NCI-H1436 treated with DMSO at 0.1 percent for 48 hours (cell line): ENCODE measurements at regions not wholly inside any gene's neighbourhood (a gene's known extent, or its start where the extent isn't known, plus 50 kb on each side); places are given as distances from the start of the nearest gene placed in this dataset.
"Not testable (repeated sequence)": the region's sequence is repeated elsewhere in the genome, so short reads cannot be mapped to it uniquely, and the experiment has no call there.

Experiments
- DNase-seq: peaks from one replicate; lab custom pipeline; 2025; lab: John Stamatoyannopoulos, UW

DNA sequence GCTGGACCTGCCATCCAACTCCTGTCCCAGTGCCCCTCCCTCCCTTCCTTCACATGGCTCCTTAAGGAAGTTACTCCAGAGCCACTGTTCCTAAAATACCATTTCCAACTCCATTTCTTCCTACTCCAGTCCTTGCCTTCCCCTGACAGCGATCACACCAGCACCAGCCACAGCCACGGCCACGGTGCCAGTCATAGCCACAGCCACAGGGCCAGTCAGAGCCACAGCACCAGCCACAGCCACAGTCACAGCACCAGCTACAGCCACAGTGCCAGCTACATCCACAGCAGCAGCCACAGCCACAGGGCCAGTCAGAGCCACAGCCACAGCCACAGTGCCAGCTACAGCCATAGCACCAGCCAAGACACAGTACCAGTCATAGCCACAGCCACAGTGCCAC lies 110.7 kb upstream of the IRX2 start:
- DNase-seq, result not testable (repeated sequence)

DNA sequence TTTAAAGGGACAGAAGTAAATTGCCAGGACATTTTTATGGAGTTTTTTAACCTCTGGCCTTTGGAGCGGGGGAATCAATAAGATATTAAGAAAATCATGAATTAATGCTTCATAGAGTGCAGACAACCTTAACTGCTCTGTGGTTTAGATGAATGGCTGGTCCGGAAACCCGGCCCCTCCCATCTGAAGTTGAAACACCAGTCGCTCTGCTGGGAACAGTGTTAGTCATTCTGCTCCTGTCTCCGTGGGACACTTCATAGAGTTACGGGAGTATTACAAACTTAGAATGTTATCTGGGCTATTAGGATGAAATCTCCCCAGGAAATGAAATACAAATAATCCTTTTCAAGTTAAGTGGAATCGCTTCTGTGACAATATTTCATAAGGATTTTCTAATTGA lies 110.1 kb upstream of the IRX2 start:
- no peak for DNase-seq

DNA sequence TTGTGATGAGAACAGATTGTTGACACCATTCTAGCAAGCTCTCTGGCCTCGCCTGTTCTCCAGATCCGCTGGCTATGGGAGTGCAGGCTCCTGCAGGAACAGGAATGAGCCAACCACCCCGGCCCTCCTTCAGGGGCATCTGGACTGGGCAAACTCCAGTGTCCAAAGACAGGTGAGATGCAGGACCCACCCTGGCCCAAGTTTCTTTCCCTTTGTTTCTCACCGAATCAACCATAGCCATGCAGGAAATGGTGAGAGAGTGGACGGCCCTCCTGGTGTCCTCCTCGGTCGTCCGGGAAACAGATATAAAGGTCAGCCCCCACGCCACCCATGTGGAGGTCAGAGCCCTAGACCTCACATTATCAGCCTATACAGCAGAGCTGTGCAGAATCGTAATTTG lies 108.6 kb upstream of the IRX2 start:
- no peak for DNase-seq

DNA sequence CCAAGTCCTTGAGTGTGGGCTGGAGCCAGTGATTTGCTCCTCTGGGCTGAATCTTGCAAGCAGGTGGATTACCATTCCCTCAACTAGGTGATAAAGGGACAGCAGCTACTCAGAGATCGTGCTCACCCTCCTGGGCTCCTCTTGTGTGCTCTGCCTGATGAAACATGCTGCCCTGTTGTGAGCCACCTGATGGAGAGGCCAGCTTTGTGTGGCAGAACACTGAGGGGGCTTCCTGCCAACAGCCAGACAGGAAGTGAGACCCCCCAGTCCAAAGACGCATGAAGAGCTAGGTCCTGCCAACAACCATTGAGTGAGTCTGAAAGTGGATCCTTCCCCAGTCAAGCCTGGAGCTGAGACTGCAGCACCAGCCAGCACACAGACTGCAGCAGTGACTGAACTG lies 106.4 kb upstream of the IRX2 start:
- no peak for DNase-seq

DNA sequence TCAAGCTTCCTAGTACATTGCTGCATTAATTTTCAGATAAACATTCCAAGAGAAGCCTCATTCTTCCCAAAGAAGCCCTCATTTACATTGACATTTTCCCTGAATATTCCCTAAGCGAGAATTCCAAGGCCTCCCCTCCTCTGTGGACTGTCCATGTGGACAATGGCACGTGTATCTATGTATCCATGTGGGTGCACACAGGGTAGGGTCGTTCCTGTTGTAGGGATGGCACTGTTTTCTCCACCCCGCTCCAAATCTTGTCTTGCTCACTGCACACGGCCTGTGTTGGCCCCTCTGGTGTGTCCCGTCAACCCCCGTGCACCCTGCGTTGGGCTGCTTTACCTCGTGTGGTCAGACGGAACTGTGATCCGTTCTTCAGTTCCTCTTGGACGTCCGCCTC lies 104.7 kb upstream of the IRX2 start:
- DNase-seq, result no peak

DNA sequence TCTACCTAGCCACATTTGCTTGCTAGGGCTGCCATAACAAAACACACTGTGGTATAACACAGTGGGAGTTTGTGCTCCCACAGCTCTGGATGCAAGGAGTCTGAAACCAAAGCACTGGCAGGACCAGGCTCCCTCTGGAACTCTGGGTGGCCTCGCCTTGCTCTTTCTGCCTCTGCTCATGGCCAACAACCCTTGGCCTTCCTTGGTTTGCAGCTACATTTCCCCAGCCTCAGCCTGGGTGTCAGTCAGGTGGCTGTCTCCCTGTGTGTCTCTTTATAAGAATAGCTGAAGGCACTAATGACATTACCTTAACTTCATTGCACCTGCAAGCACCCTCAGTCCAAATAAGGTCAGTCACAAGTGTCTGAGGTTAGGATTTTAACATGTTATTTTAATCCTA lies 101.0 kb upstream of the IRX2 start:
- no peak for DNase-seq

DNA sequence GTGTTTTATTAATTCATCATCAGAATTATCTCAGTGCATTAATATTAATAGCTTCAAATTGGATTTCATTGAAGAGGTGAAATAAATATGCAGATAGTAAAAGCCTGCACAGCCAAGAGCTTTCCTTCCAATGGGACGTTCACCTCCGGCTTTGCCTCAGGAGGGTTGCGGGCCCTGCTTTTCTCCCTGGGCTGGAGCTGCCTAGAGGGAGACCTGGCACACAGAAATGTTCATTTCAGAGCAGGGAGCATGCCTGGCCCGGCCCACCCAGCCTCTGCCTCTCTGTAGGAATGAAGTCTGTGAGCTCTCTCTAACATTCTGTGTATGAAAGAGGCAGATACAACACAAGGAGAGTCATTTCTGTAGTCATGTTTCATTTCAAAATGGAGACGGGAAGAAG lies 100.4 kb upstream of the IRX2 start:
- DNase-seq, result no peak

DNA sequence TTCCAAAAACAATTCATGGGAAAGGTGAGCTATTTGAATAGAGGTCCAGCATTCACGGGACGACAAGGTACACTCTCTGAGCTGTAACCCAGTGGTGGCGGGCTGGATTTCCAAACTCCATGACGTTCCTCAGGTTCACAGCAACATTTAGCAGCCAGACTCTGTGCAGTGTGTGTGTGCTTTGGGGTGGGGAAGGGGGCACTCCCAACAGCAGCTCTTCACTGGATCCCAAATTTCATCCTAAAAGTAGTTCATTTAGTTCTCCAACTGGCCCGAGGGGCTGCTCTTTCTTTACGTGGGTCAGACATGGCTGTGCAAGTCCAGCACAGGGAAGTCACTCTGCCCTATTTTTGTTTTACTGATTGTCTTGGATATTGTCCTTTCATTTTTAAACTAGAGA lies 98.0 kb upstream of the IRX2 start:
- DNase-seq, result no peak

DNA sequence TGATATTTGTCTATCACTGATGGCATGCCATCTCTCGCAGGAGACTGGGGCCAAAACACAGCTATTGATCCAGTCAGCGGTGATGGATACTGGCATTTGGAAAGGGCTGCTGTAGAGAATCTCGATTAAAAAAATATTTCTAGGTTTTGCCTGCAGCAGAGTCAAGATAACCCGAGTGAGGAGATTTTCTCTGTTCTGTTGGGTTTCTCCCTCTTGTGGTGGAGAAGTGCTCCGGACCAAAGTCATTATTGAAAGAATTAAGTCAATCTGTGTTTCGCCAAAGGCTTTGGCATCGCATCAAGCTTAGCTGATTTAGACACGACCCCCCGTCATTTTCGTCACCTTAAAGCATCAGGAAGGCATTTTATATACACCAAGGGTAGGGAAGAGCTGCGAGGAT lies 97.1 kb upstream of the IRX2 start:
- no peak for DNase-seq

DNA sequence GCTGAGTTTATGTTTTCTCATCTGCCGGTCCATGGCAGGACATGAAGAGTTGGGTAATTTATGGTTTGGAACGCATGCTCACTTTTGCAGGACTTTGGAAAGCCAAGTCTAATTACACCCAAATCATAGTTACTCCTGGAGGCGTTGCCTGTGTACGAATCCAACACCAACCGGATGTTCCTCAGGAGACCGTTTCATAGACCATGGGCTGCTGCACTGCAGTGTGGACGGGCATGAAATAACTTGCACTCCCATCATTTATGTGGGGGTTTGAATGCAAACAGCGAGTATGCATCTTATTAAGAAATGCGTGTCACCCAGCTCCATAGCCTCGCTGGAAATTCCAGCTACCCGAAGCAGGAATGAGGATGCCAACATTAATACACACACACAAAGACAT lies 96.1 kb upstream of the IRX2 start:
- no peak for DNase-seq

DNA sequence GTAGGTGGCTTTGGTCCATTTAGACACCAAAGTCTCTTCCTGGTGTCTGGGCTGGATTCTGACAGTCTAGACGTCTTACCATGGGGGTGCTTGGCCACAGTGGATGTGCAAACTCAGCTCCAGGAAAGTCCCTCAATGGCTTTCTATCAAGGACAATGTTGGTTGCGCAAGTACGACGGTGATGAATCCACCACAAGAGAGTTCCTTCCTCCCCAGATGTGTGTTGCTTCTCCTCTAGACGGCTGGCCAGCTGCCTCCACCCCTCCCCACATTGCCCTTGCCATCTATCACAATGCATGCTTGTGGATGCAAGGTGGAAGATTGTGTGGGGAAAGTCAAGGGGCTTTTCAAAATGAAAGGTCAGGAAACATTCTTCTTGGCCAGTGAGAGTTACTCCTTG lies 89.7 kb upstream of the IRX2 start:
- no peak for DNase-seq

DNA sequence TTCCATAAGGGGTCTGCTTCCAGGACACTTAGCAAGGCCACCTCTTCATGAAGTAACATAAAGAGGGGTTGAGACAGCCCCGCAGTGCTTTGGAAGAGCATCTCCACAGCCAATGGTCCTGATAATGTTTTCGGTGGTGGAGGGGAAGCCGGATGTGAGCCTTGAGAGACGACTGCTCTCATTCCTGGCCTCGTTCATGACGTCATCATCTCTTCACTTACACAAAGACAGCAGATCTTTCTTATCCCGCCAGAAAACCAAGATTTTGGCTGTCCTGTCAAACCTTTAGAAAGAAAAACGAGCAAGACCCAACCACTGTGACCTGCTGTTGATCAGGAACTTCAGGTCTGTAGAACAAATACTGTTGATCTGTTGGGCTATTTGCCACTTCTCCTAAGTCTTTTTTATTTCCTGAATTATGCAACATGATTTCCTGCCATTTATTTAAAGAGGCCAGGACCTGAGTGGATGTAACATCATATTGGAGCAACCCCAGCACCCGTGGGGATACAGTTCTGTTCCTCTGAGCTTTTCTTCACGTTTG lies 89.0 kb upstream of the IRX2 start:
- no peak for DNase-seq

DNA sequence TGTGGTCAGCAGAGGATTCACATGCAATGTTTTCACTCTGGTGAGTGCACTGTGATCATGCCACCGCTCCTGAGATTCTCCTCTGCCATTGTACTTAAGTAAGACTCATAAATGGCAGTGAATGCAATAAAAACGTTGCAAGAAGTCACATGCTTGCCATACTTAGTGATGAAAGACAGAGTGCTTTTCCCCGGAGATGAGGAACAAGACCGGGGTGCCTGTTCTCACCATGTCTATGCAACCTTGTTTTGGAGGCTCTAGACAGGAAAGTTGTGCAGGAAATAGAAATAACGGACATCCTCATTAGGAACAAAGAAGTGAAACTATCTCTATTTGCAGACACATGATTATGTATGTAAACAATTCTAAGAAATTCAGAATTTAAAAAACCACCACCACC lies 84.7 kb upstream of the IRX2 start:
- no peak for DNase-seq

DNA sequence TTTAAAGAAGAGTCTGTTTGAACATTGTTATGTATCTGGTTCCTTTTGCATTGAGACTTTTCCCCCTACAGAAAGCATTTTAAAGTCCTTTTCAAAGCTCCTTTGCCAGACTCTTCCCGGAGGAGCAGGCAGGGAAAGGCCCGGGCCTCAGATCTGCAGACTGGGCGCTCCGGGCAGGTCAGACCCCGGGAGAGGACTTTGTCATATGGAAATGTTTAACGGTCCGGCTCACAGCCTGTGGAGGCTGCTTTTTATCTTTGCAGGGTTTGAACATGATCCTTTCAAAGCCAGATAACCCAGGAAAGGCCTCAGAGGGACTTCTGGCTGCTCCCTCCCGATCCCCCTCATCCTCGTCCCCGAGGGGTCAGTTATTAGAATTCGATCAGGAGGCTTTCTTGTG lies 82.1 kb upstream of the IRX2 start:
- DNase-seq, result no peak

DNA sequence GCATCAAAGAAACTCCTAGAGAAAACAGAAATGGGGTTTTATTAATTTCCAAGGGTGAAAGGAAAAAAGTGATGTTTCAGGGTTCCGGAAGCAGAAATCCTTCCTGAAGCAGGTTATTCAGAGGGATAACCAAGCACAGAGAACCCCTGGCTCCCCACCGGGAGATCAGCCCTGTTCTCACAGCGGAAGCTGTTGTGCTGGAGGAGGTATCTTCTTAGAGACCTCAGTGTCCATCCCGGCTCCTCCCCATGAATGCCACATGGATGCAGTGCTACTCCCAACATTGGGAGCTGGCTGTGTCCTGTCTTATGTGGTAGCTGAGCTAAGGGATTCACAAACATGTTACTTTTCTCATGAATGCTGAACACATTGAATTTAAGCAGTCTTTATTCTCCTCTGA lies 80.9 kb upstream of the IRX2 start:
- DNase-seq, result no peak

DNA sequence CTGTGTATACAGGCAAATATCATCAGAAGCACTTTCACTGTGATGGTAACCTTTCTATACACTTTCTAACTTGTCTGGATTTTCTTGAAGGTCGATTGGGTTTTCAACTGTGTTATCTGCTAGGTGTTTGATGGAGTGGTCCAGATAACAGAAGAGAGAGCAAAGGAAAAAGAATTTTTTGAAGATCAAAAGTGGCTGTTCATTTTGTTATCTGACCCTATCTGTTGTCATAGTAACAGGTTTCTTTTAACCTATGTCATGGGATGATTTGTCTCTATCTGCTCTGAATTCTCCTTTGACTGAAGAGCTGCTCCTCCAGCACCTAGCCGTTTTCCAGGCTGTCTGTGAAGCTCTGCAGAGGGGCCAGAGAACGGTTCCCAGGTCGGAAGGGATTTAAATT lies 77.8 kb upstream of the IRX2 start:
- no peak for DNase-seq

DNA sequence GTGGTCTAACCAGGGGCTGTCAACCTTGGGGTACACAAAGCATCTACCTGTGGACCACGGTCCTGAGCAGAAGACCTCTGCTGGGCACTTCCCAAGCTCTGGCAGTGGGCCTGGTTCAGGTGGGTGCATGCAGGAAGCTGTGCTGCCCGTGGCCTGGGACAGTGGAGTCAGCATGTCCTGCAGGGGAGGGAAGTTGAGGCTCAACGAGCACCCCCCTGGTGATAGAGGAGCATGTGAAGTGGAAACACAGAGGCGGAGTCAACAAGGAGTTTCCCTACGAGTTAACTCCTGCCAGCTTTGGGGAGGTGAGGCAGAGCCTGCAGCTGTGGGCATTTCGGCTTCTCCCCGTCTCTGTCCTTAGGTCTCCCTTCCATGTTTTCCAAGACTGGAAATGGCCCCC lies 67.5 kb upstream of the IRX2 start:
- no peak for DNase-seq

DNA sequence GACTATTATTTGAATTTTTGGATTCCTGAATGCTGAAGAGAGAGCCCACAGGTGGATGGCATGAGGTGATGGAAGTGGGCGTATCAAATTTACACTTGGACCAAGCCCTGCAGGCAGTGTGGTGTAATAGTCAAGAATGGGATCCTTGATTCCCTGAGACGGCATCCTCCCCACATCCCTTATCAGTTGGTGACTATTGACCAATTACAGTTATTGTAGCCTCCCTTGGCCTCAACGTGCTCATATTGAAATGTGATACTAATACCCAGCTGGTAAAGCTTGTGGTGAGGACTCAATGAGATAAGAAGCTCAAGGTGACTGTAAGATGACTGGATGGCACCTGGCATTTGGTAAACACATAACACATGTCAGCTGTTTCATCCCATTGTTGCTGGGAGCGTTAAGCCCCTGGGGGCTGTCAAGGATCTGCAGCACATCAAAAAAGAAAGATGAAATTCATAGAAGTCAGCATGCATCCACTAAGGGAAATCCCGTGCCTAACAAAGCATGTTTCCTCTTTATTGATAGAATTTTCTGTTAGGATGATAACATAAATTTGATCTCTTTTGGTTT lies 65.6 kb upstream of the IRX2 start:
- peak; percentile 18 for DNase-seq

DNA sequence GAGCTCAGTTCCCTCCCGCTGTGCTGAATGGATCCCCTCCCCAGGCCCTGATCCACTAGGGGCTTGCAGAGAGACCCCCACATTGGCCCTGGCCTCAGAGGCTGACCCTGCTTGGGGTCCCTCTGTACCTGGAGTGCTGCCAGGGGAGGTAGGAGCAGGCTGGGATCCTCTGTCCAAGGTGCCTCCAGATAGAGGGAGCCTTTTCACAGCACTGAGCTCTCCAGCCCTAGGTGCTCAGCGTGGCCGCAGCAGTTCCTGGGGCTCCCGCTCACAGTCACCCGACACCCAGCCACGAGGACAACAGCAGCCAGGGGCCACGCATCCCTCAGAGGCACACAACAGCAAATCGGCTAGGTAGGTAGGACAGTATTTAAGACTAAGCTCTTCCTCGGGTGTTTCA lies 62.2 kb upstream of the IRX2 start:
- no peak for DNase-seq

DNA sequence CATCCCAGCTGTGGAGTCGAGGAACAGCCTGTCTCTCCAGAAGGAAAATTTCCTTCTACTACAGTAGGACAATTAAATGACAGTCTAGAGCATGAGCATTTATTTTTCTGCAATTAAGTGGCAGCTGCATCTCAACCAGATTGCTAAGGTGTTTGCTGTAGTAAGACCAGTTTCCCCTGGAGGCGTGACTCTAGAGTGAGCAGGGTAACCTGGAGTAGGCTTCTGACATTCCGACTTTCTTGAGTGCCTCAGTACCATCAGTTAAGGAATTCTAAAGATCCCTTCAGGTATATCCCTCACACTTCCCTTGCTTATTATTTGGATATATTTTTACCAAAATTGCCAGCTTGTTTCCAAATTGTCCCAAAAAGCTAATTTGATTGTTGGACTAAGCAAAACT lies 59.2 kb upstream of the IRX2 start:
- DNase-seq, result no peak

DNA sequence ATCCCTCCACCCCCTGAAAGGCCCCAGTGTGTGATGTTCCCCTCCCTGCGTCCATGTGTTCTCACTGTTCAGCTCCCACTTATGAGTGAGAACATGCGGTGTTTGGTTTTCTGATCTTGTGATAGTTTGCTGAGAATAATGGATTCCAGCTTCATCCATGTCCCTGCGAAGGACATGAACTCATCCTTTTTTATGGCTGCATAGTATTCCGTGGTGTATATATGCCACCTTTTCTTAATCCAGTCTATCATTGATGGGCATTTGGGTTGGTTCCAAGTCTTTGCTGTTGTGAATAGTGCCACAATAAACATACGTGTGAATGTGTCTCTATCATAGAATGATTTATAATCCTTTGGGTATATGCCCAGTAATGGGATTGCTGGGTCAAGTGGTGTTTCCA lies 55.8 kb upstream of the IRX2 start:
- DNase-seq, result not testable (repeated sequence)

DNA sequence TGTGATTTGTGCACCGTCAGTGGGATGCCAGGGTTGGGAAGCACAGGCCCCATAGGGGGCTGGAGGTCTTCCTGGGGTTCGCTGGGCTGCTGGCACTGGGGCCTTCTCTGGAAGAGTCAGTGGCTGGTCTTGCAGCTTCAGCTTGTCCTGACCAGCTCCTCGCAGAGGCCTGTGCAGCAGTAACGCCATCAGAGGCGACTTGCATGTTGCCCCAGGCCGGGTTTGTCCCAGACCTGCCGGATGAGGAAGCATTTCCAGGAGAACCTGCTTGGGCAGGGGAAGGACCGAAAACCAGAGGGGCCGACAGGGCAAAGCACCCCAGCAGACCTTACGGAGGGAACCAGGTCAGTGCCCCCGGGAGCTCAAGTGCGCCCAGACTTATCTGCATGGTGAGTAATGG lies 54.7 kb upstream of the IRX2 start:
- no peak for DNase-seq

DNA sequence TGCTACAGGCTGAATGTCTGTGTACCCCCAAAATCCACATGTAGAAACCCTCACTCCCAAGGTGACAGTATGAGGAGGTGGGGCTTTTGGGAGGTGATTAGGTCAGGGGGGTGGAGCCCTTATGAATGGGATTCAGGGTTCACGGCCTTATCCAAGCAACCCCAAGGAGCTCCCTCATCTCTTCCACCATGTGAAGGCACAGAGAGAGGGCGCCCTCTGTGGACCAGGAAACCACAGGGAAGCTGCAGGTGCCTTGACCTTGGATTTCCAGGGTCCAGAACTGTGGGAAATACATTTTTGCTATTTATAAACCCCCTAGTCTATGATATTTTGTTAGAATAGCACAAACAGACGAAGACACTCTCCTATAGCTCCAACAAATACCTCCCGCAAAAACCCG lies 53.6 kb upstream of the IRX2 start:
- no peak for DNase-seq

DNA sequence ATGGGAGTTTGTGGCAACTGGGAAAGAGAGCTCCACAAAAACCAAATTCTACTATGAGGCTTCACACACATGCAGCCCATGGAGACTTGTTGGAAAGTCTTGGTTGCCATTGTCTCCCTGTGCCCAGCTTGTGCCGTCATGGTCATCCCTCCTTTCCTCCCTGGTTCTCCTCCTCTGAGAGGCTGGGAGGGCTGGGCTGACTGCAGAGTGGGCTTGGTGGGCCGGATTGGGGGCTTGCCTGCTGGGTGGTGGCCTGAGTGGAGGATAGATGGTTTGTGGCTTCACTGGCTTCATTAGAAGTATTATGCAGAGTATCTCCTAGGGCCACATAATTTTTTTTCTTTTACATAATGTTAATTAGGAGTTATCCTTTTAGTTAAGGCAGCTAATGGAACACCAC lies 52.3 kb upstream of the IRX2 start:
- no peak for DNase-seq
